GM23338 (cell line): ENCODE measurements at regions not wholly inside any gene's neighbourhood (a gene's known extent, or its start where the extent isn't known, plus 50 kb on each side); places are given as distances from the start of the nearest gene placed in this dataset.

Experiments
- ATAC-seq: fragments of 200-7000 bp; cut with Tn5 transposase; 3 replicates; pipeline ENCODE4 v1.9.1; 2020
- DNase-seq: peaks from one replicate; pipeline ENCODE4 v3.0.0-alpha.2; 2015; ENCODE audit warnings: low spot score
- H2AFZ ChIP-seq: fragments of 200-600 bp; sonication (generic); 2 replicates; pipeline ENCODE4 v1.8.0; 2016; ENCODE audit warnings: antibody characterized with exemption, mild to moderate bottlenecking, moderate library complexity
- H3F3A ChIP-seq: fragments of 200-600 bp; sonication (generic); replicated peaks from 2 replicates; pipeline ENCODE4 v1.8.0; 2017; ENCODE audit warnings: antibody characterized with exemption, mixed run types, low read depth
- H3K27ac ChIP-seq: fragments of 200-600 bp; sonication (generic); 2 replicates; pipeline ENCODE4 v1.6.1; 2016; ENCODE audit warnings: low read depth
- H3K27me3 ChIP-seq: fragments of 200-600 bp; sonication (generic); 2 replicates; pipeline ENCODE4 v1.8.0; 2016; ENCODE audit warnings: mild to moderate bottlenecking, mixed run types, moderate library complexity; ENCODE audit not compliant: insufficient read depth
- H3K36me3 ChIP-seq: fragments of 200-600 bp; sonication (generic); 2 replicates; pipeline ENCODE4 v1.8.0; 2016; ENCODE audit warnings: mild to moderate bottlenecking; ENCODE audit not compliant: insufficient read depth
- H3K4me1 ChIP-seq: fragments of 200-600 bp; sonication (generic); 2 replicates; pipeline ENCODE4 v1.8.0; 2016; ENCODE audit warnings: mild to moderate bottlenecking, moderate library complexity; ENCODE audit not compliant: insufficient read depth
- H3K4me2 ChIP-seq: fragments of 200-600 bp; sonication (generic); 2 replicates; pipeline ENCODE4 v1.7.1; 2017; ENCODE audit warnings: mixed run types
- H3K4me3 ChIP-seq: fragments of 200-600 bp; sonication (generic); 2 replicates; pipeline ENCODE4 v1.6.1; 2016; ENCODE audit warnings: mixed run types
- H3K79me2 ChIP-seq: fragments of 200-600 bp; sonication (generic); replicated peaks from 2 replicates; pipeline ENCODE4 v1.8.0; 2017; ENCODE audit warnings: mild to moderate bottlenecking; ENCODE audit not compliant: insufficient read depth
- H3K9me2 ChIP-seq: fragments of 200-600 bp; sonication (generic); 2 replicates; pipeline ENCODE4 v1.8.0; 2017; ENCODE audit not compliant: insufficient read depth
- H4K20me1 ChIP-seq: fragments of 200-600 bp; sonication (generic); replicated peaks from 2 replicates; pipeline ENCODE4 v1.8.0; 2017; ENCODE audit warnings: mild to moderate bottlenecking; ENCODE audit not compliant: insufficient read depth
- H3K27ac Mint-ChIP-seq: 2 replicates; pipeline ENCODE4 v1.8.0; 2020; ENCODE audit warnings: inconsistent platforms, mild to moderate bottlenecking, moderate library complexity, mixed read lengths
- H3K27me3 Mint-ChIP-seq: 3 replicates; pipeline ENCODE4 v1.8.0; 2022; ENCODE audit warnings: low read depth, mild to moderate bottlenecking, moderate library complexity, mixed read lengths, inconsistent platforms; ENCODE audit not compliant: insufficient read depth, poor library complexity
- H3K36me3 Mint-ChIP-seq: 3 replicates; pipeline ENCODE4 v1.8.0; 2021; ENCODE audit warnings: low read depth, mild to moderate bottlenecking, inconsistent platforms, moderate library complexity, mixed read lengths
- H3K4me1 Mint-ChIP-seq: 3 replicates; pipeline ENCODE4 v1.8.0; 2020; ENCODE audit warnings: mild to moderate bottlenecking, inconsistent platforms, mixed read lengths
- H3K4me3 Mint-ChIP-seq: 3 replicates; pipeline ENCODE4 v1.8.0; 2021; ENCODE audit warnings: moderate library complexity, mild to moderate bottlenecking, inconsistent platforms, mixed read lengths
- H3K9me3 Mint-ChIP-seq: 3 replicates; pipeline ENCODE4 v1.8.0; 2020; ENCODE audit warnings: moderate library complexity, mild to moderate bottlenecking, inconsistent platforms, mixed read lengths
- EZH2phosphoT487 ChIP-seq: fragments of 200-600 bp; sonication (generic); IDR thresholded peaks from one replicate; pipeline ENCODE4 v1.8.1; 2018; ENCODE audit warnings: antibody characterized with exemption; ENCODE audit not compliant: unreplicated experiment
- NANOG ChIP-seq: IDR thresholded peaks from 2 replicates; pipeline ENCODE4 v1.6.1; 2016; ENCODE audit warnings: antibody characterized with exemption, borderline replicate concordance
- POLR2AphosphoS5 ChIP-seq: IDR thresholded peaks from 2 replicates; pipeline ENCODE4 v1.6.1; 2016; ENCODE audit warnings: antibody characterized with exemption, low read depth
- STAT1 ChIP-seq: IDR thresholded peaks from one replicate; pipeline ENCODE4 v1.6.1; 2016; ENCODE audit warnings: antibody characterized with exemption; ENCODE audit not compliant: unreplicated experiment
- ZNF114 ChIP-seq: fragments of 250-450 bp; sonication (Bioruptor Pico); IDR thresholded peaks from 2 replicates; pipeline ENCODE4 v1.5.0; 2020; ENCODE audit warnings: mild to moderate bottlenecking, moderate library complexity
- ZNF331 ChIP-seq: fragments of 250-450 bp; sonication (Bioruptor Pico); IDR thresholded peaks from 2 replicates; pipeline ENCODE4 v1.5.0; 2020; ENCODE audit warnings: low read depth, mild to moderate bottlenecking, moderate library complexity
- TF ChIP-seq, protein P1 (sequence below): fragments of 250-450 bp; sonication (Bioruptor Pico); IDR thresholded peaks from 2 replicates; pipeline ENCODE4 v1.5.0; 2020; ENCODE audit warnings: mild to moderate bottlenecking, moderate library complexity
- TF ChIP-seq, protein P2 (sequence below): IDR thresholded peaks from 2 replicates; pipeline ENCODE4 v1.6.1; 2016; ENCODE audit warnings: antibody characterized with exemption
- TF ChIP-seq, protein P3 (sequence below): IDR thresholded peaks from one replicate; pipeline ENCODE4 v1.6.1; 2018; ENCODE audit warnings: antibody characterized with exemption; ENCODE audit not compliant: unreplicated experiment

DNA sequence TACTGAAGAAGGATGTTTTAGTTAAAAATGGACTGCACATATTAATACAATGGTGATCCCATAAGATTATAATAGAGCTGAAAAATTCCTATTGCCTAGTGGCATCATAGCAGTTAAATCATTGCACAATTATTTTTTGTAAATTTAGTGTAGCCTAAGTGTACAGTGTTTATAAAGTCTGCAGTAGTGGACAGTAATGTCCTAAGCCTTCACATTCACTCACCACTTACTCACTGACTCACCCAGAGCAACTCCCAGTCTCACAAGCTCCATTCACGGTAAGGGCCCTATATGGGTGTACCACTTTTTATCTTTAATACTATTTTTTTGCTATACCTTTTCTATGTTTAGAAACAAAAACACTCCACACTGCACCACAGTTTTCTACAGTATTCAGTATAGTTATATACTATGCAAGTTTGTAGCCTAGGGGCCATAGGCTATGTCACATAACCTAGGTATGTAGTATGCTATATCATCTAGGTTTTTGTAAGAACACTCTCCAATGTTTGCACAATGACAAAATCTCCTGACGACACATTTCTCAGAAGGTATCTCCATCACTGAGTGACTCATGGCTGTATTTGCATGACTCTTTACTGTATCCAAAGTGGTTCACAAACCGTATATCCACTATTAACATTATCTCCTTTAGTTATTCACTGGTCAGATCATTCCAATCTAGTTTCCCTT, 536.0 kb downstream of the KLF12 start:
- H3K4me3 ChIP-seq: no peak overlapping the region
- Mint-ChIP-seq H3K4me1 (no peaks in the 10 kb centered on the region), H3K9me3 (no peaks in the 10 kb centered on the region; the same call in 2 of the 3 replicates), H3K27me3 (no peaks in the 10 kb centered on the region), H3K4me3 (no peak overlapping the region), H3K27ac (no peak overlapping the region), H3K36me3 (no peaks in the 10 kb centered on the region)
- H3K4me2 ChIP-seq: no peak overlapping the region
- no peaks in the 10 kb centered on the region for H3K36me3 ChIP-seq
- H3K9me2 ChIP-seq: peaks cover 12% of the 10 kb centered on the region; the same call in 1 of the 2 replicates
- no peaks in the 10 kb centered on the region for H3F3A ChIP-seq
- H3K27me3 ChIP-seq: no peaks in the 10 kb centered on the region
- H2AFZ ChIP-seq: no peak overlapping the region
- DNase-seq (no peak), ATAC-seq (no peak)
- H3K27ac ChIP-seq: no peak overlapping the region
- no peaks in the 10 kb centered on the region for H4K20me1 ChIP-seq
- TF ChIP-seq NANOG (no peak), EZH2phosphoT487 (no peak), POLR2AphosphoS5 (no peak), ZNF331 (CRISPR knock-in tag) (no peak), STAT1 (no peak), ZNF114 (no peak)
- TF ChIP-seq, protein P1, sequence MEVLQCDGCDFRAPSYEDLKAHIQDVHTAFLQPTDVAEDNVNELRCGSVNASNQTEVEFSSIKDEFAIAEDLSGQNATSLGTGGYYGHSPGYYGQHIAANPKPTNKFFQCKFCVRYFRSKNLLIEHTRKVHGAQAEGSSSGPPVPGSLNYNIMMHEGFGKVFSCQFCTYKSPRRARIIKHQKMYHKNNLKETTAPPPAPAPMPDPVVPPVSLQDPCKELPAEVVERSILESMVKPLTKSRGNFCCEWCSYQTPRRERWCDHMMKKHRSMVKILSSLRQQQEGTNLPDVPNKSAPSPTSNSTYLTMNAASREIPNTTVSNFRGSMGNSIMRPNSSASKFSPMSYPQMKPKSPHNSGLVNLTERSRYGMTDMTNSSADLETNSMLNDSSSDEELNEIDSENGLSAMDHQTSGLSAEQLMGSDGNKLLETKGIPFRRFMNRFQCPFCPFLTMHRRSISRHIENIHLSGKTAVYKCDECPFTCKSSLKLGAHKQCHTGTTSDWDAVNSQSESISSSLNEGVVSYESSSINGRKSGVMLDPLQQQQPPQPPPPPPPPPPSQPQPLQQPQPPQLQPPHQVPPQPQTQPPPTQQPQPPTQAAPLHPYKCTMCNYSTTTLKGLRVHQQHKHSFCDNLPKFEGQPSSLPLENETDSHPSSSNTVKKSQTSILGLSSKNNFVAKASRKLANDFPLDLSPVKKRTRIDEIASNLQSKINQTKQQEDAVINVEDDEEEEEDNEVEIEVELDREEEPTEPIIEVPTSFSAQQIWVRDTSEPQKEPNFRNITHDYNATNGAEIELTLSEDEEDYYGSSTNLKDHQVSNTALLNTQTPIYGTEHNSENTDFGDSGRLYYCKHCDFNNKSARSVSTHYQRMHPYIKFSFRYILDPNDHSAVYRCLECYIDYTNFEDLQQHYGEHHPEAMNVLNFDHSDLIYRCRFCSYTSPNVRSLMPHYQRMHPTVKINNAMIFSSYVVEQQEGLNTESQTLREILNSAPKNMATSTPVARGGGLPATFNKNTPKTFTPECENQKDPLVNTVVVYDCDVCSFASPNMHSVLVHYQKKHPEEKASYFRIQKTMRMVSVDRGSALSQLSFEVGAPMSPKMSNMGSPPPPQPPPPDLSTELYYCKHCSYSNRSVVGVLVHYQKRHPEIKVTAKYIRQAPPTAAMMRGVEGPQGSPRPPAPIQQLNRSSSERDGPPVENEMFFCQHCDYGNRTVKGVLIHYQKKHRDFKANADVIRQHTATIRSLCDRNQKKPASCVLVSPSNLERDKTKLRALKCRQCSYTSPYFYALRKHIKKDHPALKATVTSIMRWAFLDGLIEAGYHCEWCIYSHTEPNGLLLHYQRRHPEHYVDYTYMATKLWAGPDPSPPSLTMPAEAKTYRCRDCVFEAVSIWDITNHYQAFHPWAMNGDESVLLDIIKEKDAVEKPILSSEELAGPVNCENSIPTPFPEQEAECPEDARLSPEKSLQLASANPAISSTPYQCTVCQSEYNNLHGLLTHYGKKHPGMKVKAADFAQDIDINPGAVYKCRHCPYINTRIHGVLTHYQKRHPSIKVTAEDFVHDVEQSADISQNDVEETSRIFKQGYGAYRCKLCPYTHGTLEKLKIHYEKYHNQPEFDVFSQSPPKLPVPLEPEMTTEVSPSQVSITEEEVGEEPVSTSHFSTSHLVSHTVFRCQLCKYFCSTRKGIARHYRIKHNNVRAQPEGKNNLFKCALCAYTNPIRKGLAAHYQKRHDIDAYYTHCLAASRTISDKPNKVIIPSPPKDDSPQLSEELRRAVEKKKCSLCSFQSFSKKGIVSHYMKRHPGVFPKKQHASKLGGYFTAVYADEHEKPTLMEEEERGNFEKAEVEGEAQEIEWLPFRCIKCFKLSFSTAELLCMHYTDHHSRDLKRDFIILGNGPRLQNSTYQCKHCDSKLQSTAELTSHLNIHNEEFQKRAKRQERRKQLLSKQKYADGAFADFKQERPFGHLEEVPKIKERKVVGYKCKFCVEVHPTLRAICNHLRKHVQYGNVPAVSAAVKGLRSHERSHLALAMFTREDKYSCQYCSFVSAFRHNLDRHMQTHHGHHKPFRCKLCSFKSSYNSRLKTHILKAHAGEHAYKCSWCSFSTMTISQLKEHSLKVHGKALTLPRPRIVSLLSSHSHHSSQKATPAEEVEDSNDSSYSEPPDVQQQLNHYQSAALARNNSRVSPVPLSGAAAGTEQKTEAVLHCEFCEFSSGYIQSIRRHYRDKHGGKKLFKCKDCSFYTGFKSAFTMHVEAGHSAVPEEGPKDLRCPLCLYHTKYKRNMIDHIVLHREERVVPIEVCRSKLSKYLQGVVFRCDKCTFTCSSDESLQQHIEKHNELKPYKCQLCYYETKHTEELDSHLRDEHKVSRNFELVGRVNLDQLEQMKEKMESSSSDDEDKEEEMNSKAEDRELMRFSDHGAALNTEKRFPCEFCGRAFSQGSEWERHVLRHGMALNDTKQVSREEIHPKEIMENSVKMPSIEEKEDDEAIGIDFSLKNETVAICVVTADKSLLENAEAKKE (CRISPR knock-in tag): no peak
- TF ChIP-seq, protein P2, sequence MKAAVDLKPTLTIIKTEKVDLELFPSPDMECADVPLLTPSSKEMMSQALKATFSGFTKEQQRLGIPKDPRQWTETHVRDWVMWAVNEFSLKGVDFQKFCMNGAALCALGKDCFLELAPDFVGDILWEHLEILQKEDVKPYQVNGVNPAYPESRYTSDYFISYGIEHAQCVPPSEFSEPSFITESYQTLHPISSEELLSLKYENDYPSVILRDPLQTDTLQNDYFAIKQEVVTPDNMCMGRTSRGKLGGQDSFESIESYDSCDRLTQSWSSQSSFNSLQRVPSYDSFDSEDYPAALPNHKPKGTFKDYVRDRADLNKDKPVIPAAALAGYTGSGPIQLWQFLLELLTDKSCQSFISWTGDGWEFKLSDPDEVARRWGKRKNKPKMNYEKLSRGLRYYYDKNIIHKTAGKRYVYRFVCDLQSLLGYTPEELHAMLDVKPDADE: no peak
- TF ChIP-seq, protein P3, sequence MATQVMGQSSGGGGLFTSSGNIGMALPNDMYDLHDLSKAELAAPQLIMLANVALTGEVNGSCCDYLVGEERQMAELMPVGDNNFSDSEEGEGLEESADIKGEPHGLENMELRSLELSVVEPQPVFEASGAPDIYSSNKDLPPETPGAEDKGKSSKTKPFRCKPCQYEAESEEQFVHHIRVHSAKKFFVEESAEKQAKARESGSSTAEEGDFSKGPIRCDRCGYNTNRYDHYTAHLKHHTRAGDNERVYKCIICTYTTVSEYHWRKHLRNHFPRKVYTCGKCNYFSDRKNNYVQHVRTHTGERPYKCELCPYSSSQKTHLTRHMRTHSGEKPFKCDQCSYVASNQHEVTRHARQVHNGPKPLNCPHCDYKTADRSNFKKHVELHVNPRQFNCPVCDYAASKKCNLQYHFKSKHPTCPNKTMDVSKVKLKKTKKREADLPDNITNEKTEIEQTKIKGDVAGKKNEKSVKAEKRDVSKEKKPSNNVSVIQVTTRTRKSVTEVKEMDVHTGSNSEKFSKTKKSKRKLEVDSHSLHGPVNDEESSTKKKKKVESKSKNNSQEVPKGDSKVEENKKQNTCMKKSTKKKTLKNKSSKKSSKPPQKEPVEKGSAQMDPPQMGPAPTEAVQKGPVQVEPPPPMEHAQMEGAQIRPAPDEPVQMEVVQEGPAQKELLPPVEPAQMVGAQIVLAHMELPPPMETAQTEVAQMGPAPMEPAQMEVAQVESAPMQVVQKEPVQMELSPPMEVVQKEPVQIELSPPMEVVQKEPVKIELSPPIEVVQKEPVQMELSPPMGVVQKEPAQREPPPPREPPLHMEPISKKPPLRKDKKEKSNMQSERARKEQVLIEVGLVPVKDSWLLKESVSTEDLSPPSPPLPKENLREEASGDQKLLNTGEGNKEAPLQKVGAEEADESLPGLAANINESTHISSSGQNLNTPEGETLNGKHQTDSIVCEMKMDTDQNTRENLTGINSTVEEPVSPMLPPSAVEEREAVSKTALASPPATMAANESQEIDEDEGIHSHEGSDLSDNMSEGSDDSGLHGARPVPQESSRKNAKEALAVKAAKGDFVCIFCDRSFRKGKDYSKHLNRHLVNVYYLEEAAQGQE: no peak
- no peaks in the 10 kb centered on the region for H3K79me2 ChIP-seq
- H3K4me1 ChIP-seq: no peaks in the 10 kb centered on the region
